NCI-H2029 treated with DMSO at 0.1 percent for 48 hours (cell line): ENCODE measurements at regions not wholly inside any gene's neighbourhood (a gene's known extent, or its start where the extent isn't known, plus 50 kb on each side); places are given as distances from the start of the nearest gene placed in this dataset.
"Not testable (repeated sequence)": the region's sequence is repeated elsewhere in the genome, so short reads cannot be mapped to it uniquely, and the experiment has no call there.

Experiments
- DNase-seq: peaks from one replicate; lab custom pipeline; 2025; lab: John Stamatoyannopoulos, UW

DNA sequence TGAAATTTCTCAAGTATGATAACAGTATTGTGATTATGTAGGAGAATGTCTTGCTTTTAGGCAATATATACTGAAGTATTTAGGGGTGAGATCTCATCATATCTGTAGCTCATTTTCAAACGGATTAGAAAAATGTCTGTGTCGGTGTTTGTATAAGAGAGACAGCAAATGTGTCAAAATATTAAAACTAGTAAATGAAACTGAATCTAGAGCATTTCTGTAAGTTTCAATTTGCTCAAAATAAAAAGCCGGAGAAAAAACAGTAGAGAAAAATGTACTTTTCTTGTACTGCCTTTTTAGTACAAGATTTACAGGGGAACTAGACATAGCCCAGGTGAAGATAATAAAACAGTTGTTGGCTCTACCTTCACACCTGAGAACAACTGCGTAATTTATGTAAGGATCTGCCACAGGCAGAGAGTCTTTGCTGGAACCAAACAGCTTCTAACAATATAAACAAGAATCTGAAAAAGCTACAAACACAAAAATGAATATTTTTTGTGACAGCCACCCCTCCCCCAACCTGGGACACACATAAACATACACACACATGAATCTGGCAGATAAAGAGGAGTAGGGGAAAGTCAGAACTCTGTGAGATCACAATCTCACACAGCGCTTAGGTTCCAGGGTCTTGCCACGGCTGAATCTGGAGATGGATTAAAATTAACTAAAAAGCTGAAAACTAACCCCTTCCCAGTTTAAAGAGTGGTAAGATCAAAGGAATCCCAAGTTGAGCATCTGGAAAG is 153.3 kb downstream of the AVL9 start:
- DNase-seq: no peak

DNA sequence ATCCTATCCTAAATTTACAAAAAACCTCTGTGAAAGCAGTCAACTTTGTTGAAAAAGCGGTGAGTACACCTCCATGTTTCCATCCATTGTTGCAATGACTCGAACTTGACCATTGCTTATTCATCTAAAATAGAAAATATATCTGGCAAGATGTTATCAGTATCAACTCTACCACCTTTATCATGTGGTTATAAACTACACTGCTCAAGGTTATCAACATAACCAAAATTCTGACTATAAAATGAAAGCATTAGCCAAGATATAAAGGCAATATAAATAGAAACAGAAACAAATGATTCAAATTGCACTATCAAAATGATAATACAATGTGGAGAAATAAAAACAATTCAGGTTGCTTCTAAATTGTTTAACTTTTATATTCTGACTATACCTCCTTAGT is 150.0 kb downstream of the AVL9 start:
- DNase-seq: not testable (repeated sequence)

DNA sequence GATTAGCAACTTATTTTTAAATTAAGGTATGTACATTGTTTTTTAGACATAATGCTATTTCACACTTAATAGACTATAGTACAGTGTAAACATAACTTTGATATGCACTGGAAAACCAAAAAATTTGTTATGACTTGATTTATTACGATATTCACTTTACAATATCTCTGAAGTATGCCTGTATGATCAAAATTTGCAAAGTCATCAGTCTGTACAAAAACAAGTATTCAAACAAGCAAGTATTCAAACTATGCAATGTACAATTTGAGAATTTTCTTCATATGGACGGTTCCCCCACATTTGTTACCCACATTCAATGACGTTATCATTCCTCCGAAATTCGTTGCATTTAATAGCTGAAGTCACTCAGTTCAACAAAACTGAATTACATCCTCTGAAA is 147.9 kb downstream of the AVL9 start:
- DNase-seq: no peak

DNA sequence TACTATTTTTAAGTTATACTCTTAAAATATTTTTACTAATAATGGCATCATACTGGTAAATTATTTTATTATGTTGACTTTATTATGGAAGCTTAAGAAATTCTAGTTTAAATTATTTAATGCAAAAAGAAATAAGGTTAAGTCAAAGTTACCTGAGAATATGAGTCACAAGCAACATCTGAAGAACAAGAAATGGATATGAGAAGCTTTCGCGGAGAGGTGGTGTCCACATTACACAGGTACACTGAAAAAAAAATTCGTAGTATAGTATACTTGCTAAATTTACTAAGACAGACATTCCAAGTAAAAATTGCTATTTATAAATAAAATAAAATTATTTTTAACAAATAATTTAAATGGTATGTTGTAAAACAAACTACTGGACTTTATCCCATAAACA is 143.8 kb downstream of the AVL9 start:
- no peak for DNase-seq

DNA sequence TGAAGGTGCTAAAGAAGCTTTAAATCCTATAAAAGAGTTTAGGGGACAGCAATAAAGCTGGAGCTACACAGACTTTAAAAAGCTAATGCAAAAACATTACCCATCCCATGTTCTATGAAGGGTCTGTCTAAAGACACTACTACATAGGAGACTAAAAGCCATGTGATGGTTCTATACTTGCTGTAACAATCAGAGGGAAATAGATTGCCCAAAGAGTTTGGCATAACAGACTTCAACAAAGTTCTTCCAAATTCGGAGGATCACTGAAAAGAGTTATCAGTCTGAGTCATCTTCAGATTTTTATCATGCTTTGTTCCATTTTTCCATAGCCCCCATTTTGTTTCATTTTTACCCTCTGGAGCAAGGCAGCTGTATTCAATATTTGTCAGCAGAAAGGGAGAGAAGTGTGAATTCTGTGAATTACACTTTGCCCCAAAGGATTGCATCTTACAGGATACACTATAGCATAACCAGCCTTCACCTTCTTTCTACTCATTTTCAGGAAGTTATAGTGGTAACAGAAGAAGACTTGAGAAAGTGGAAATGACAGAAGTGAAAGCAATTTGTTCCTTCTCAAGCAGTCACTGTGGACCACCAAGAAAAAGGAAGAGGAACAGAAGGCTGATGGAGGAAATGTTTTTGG is 143.3 kb downstream of the AVL9 start:
- DNase-seq: not testable (repeated sequence)
